GM23338 (cell line): ENCODE measurements at regions not wholly inside any gene's neighbourhood (a gene's known extent, or its start where the extent isn't known, plus 50 kb on each side); places are given as distances from the start of the nearest gene placed in this dataset.

Experiments used
- ATAC-seq: fragments of 200-7000 bp; cut with Tn5 transposase; 3 replicates; pipeline ENCODE4 v1.9.1; 2020
- DNase-seq: peaks from one replicate; pipeline ENCODE4 v3.0.0-alpha.2; 2015; ENCODE audit warnings: low spot score
- H2AFZ ChIP-seq: fragments of 200-600 bp; sonication (generic); 2 replicates; pipeline ENCODE4 v1.8.0; 2016; ENCODE audit warnings: antibody characterized with exemption, mild to moderate bottlenecking, moderate library complexity
- H3F3A ChIP-seq: fragments of 200-600 bp; sonication (generic); replicated peaks from 2 replicates; pipeline ENCODE4 v1.8.0; 2017; ENCODE audit warnings: antibody characterized with exemption, mixed run types, low read depth
- H3K27ac ChIP-seq: fragments of 200-600 bp; sonication (generic); 2 replicates; pipeline ENCODE4 v1.6.1; 2016; ENCODE audit warnings: low read depth
- H3K27me3 ChIP-seq: fragments of 200-600 bp; sonication (generic); 2 replicates; pipeline ENCODE4 v1.8.0; 2016; ENCODE audit warnings: mild to moderate bottlenecking, mixed run types, moderate library complexity; ENCODE audit not compliant: insufficient read depth
- H3K36me3 ChIP-seq: fragments of 200-600 bp; sonication (generic); 2 replicates; pipeline ENCODE4 v1.8.0; 2016; ENCODE audit warnings: mild to moderate bottlenecking; ENCODE audit not compliant: insufficient read depth
- H3K4me1 ChIP-seq: fragments of 200-600 bp; sonication (generic); 2 replicates; pipeline ENCODE4 v1.8.0; 2016; ENCODE audit warnings: mild to moderate bottlenecking, moderate library complexity; ENCODE audit not compliant: insufficient read depth
- H3K4me2 ChIP-seq: fragments of 200-600 bp; sonication (generic); 2 replicates; pipeline ENCODE4 v1.7.1; 2017; ENCODE audit warnings: mixed run types
- H3K4me3 ChIP-seq: fragments of 200-600 bp; sonication (generic); 2 replicates; pipeline ENCODE4 v1.6.1; 2016; ENCODE audit warnings: mixed run types
- H3K79me2 ChIP-seq: fragments of 200-600 bp; sonication (generic); replicated peaks from 2 replicates; pipeline ENCODE4 v1.8.0; 2017; ENCODE audit warnings: mild to moderate bottlenecking; ENCODE audit not compliant: insufficient read depth
- H3K9me2 ChIP-seq: fragments of 200-600 bp; sonication (generic); 2 replicates; pipeline ENCODE4 v1.8.0; 2017; ENCODE audit not compliant: insufficient read depth
- H4K20me1 ChIP-seq: fragments of 200-600 bp; sonication (generic); replicated peaks from 2 replicates; pipeline ENCODE4 v1.8.0; 2017; ENCODE audit warnings: mild to moderate bottlenecking; ENCODE audit not compliant: insufficient read depth
- H3K27ac Mint-ChIP-seq: 2 replicates; pipeline ENCODE4 v1.8.0; 2020; ENCODE audit warnings: inconsistent platforms, mild to moderate bottlenecking, moderate library complexity, mixed read lengths
- H3K27me3 Mint-ChIP-seq: 3 replicates; pipeline ENCODE4 v1.8.0; 2022; ENCODE audit warnings: low read depth, mild to moderate bottlenecking, moderate library complexity, mixed read lengths, inconsistent platforms; ENCODE audit not compliant: insufficient read depth, poor library complexity
- H3K36me3 Mint-ChIP-seq: 3 replicates; pipeline ENCODE4 v1.8.0; 2021; ENCODE audit warnings: low read depth, mild to moderate bottlenecking, inconsistent platforms, moderate library complexity, mixed read lengths
- H3K4me1 Mint-ChIP-seq: 3 replicates; pipeline ENCODE4 v1.8.0; 2020; ENCODE audit warnings: mild to moderate bottlenecking, inconsistent platforms, mixed read lengths
- H3K4me3 Mint-ChIP-seq: 3 replicates; pipeline ENCODE4 v1.8.0; 2021; ENCODE audit warnings: moderate library complexity, mild to moderate bottlenecking, inconsistent platforms, mixed read lengths
- H3K9me3 Mint-ChIP-seq: 3 replicates; pipeline ENCODE4 v1.8.0; 2020; ENCODE audit warnings: moderate library complexity, mild to moderate bottlenecking, inconsistent platforms, mixed read lengths
- CREB1 ChIP-seq: fragments of 250-450 bp; sonication (Bioruptor Pico); IDR thresholded peaks from 2 replicates; pipeline ENCODE4 v1.5.0; 2020; ENCODE audit warnings: low read depth, mild to moderate bottlenecking, moderate library complexity
- EZH2 ChIP-seq: fragments of 200-600 bp; sonication (generic); IDR thresholded peaks from one replicate; pipeline ENCODE4 v1.8.0; 2017; ENCODE audit warnings: antibody characterized with exemption, mild to moderate bottlenecking, low read depth; ENCODE audit not compliant: unreplicated experiment
- EZH2phosphoT487 ChIP-seq: fragments of 200-600 bp; sonication (generic); IDR thresholded peaks from one replicate; pipeline ENCODE4 v1.8.1; 2018; ENCODE audit warnings: antibody characterized with exemption; ENCODE audit not compliant: unreplicated experiment
- JUNB ChIP-seq: IDR thresholded peaks from one replicate; pipeline ENCODE4 v1.6.1; 2016; ENCODE audit warnings: antibody characterized with exemption; ENCODE audit not compliant: unreplicated experiment
- NANOG ChIP-seq: IDR thresholded peaks from 2 replicates; pipeline ENCODE4 v1.6.1; 2016; ENCODE audit warnings: antibody characterized with exemption, borderline replicate concordance
- POLR2AphosphoS5 ChIP-seq: IDR thresholded peaks from 2 replicates; pipeline ENCODE4 v1.6.1; 2016; ENCODE audit warnings: antibody characterized with exemption, low read depth
- STAT1 ChIP-seq: IDR thresholded peaks from one replicate; pipeline ENCODE4 v1.6.1; 2016; ENCODE audit warnings: antibody characterized with exemption; ENCODE audit not compliant: unreplicated experiment
- ZNF114 ChIP-seq: fragments of 250-450 bp; sonication (Bioruptor Pico); IDR thresholded peaks from 2 replicates; pipeline ENCODE4 v1.5.0; 2020; ENCODE audit warnings: mild to moderate bottlenecking, moderate library complexity
- ZNF331 ChIP-seq: fragments of 250-450 bp; sonication (Bioruptor Pico); IDR thresholded peaks from 2 replicates; pipeline ENCODE4 v1.5.0; 2020; ENCODE audit warnings: low read depth, mild to moderate bottlenecking, moderate library complexity
- TF ChIP-seq, protein P1 (sequence below), 2 experiments: fragments of 200-600 bp in 1 of 2; sonication (generic) in 1 of 2; conservative IDR thresholded peaks; 2 replicates each; pipeline versions ENCODE4 v1.5.1 to v1.6.1; 2016 to 2017; ENCODE audit warnings: antibody characterized with exemption in 2 of 2, low read depth in 2 of 2, mild to moderate bottlenecking in 2 of 2, moderate library complexity in 1 of 2
- TF ChIP-seq, protein P2 (sequence below): fragments of 250-450 bp; sonication (Bioruptor Pico); IDR thresholded peaks from 2 replicates; pipeline ENCODE4 v1.5.0; 2020; ENCODE audit warnings: mild to moderate bottlenecking, moderate library complexity
- TF ChIP-seq, protein P3 (sequence below): IDR thresholded peaks from one replicate; pipeline ENCODE4 v1.6.1; 2018; ENCODE audit warnings: antibody characterized with exemption; ENCODE audit not compliant: unreplicated experiment
- TF ChIP-seq, protein P4 (sequence below): IDR thresholded peaks from 2 replicates; pipeline ENCODE4 v1.6.1; 2016; ENCODE audit warnings: antibody characterized with exemption

DNA sequence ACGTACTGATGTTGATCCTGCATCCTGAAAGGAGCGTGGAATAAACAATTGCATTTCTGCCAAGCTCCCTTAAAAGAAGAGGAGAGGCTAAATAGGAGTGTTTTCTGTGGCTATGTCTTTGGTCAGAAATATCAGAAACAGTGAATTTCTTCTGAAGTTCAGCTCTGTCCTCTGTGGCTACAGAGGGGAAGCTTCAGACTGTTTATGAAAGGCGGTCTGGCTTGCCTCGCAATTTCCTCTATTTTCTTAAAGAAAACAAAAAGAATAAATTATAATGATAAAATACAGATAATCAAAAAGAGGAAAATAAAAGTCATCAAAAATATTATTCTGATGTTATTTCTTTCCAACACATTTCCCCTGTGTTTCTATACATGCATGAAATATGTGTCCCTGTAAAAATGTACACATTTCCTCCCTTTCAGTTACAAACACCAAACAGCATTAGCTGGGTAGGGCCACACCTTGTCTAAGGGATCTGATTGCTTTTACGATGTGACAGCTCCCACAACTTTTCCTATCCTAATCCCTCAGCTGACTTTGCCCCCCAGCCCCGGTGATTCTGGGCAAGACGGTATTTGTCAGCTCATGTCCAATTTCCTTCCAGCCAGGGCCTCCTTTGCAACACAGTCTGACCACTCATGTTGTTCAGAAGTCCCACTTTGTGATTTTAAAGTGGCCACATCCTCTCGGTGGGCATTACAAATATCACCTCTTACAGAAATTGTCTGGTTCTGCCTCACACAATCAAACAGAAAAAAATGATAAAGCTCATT, 439.0 kb downstream of the HS3ST3B1 start:
- Histone ChIP-seq H3F3A (no peaks in the 10 kb centered on the region), H3K4me1 (peaks cover 9% of the 10 kb centered on the region), H3K9me2 (no peaks in the 10 kb centered on the region; the same call in 1 of the 2 replicates), H3K36me3 (no peaks in the 10 kb centered on the region), H3K79me2 (no peaks in the 10 kb centered on the region), H3K4me2 (no peak overlapping the region), H2AFZ (peak overlapping the region; percentile 94), H3K27ac (no peak overlapping the region), H3K27me3 (no peaks in the 10 kb centered on the region), H3K4me3 (no peak overlapping the region), H4K20me1 (no peaks in the 10 kb centered on the region)
- H3K27me3 Mint-ChIP-seq: no peaks in the 10 kb centered on the region
- H3K36me3 Mint-ChIP-seq: no peaks in the 10 kb centered on the region
- no peak overlapping the region for H3K27ac Mint-ChIP-seq
- H3K9me3 Mint-ChIP-seq: no peaks in the 10 kb centered on the region
- TF ChIP-seq EZH2 (no peak), ZNF114 (no peak), JUNB (no peak), EZH2phosphoT487 (no peak), CREB1 (CRISPR knock-in tag) (no peak), STAT1 (no peak), NANOG (no peak), ZNF331 (CRISPR knock-in tag) (no peak), POLR2AphosphoS5 (no peak)
- TF ChIP-seq, protein P1, sequence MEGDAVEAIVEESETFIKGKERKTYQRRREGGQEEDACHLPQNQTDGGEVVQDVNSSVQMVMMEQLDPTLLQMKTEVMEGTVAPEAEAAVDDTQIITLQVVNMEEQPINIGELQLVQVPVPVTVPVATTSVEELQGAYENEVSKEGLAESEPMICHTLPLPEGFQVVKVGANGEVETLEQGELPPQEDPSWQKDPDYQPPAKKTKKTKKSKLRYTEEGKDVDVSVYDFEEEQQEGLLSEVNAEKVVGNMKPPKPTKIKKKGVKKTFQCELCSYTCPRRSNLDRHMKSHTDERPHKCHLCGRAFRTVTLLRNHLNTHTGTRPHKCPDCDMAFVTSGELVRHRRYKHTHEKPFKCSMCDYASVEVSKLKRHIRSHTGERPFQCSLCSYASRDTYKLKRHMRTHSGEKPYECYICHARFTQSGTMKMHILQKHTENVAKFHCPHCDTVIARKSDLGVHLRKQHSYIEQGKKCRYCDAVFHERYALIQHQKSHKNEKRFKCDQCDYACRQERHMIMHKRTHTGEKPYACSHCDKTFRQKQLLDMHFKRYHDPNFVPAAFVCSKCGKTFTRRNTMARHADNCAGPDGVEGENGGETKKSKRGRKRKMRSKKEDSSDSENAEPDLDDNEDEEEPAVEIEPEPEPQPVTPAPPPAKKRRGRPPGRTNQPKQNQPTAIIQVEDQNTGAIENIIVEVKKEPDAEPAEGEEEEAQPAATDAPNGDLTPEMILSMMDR (conservative IDR thresholded peaks at IDR 0.05; ENCODE audit: low read depth in 2 of 2): no peak
- TF ChIP-seq, protein P2, sequence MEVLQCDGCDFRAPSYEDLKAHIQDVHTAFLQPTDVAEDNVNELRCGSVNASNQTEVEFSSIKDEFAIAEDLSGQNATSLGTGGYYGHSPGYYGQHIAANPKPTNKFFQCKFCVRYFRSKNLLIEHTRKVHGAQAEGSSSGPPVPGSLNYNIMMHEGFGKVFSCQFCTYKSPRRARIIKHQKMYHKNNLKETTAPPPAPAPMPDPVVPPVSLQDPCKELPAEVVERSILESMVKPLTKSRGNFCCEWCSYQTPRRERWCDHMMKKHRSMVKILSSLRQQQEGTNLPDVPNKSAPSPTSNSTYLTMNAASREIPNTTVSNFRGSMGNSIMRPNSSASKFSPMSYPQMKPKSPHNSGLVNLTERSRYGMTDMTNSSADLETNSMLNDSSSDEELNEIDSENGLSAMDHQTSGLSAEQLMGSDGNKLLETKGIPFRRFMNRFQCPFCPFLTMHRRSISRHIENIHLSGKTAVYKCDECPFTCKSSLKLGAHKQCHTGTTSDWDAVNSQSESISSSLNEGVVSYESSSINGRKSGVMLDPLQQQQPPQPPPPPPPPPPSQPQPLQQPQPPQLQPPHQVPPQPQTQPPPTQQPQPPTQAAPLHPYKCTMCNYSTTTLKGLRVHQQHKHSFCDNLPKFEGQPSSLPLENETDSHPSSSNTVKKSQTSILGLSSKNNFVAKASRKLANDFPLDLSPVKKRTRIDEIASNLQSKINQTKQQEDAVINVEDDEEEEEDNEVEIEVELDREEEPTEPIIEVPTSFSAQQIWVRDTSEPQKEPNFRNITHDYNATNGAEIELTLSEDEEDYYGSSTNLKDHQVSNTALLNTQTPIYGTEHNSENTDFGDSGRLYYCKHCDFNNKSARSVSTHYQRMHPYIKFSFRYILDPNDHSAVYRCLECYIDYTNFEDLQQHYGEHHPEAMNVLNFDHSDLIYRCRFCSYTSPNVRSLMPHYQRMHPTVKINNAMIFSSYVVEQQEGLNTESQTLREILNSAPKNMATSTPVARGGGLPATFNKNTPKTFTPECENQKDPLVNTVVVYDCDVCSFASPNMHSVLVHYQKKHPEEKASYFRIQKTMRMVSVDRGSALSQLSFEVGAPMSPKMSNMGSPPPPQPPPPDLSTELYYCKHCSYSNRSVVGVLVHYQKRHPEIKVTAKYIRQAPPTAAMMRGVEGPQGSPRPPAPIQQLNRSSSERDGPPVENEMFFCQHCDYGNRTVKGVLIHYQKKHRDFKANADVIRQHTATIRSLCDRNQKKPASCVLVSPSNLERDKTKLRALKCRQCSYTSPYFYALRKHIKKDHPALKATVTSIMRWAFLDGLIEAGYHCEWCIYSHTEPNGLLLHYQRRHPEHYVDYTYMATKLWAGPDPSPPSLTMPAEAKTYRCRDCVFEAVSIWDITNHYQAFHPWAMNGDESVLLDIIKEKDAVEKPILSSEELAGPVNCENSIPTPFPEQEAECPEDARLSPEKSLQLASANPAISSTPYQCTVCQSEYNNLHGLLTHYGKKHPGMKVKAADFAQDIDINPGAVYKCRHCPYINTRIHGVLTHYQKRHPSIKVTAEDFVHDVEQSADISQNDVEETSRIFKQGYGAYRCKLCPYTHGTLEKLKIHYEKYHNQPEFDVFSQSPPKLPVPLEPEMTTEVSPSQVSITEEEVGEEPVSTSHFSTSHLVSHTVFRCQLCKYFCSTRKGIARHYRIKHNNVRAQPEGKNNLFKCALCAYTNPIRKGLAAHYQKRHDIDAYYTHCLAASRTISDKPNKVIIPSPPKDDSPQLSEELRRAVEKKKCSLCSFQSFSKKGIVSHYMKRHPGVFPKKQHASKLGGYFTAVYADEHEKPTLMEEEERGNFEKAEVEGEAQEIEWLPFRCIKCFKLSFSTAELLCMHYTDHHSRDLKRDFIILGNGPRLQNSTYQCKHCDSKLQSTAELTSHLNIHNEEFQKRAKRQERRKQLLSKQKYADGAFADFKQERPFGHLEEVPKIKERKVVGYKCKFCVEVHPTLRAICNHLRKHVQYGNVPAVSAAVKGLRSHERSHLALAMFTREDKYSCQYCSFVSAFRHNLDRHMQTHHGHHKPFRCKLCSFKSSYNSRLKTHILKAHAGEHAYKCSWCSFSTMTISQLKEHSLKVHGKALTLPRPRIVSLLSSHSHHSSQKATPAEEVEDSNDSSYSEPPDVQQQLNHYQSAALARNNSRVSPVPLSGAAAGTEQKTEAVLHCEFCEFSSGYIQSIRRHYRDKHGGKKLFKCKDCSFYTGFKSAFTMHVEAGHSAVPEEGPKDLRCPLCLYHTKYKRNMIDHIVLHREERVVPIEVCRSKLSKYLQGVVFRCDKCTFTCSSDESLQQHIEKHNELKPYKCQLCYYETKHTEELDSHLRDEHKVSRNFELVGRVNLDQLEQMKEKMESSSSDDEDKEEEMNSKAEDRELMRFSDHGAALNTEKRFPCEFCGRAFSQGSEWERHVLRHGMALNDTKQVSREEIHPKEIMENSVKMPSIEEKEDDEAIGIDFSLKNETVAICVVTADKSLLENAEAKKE (CRISPR knock-in tag): no peak
- TF ChIP-seq, protein P3, sequence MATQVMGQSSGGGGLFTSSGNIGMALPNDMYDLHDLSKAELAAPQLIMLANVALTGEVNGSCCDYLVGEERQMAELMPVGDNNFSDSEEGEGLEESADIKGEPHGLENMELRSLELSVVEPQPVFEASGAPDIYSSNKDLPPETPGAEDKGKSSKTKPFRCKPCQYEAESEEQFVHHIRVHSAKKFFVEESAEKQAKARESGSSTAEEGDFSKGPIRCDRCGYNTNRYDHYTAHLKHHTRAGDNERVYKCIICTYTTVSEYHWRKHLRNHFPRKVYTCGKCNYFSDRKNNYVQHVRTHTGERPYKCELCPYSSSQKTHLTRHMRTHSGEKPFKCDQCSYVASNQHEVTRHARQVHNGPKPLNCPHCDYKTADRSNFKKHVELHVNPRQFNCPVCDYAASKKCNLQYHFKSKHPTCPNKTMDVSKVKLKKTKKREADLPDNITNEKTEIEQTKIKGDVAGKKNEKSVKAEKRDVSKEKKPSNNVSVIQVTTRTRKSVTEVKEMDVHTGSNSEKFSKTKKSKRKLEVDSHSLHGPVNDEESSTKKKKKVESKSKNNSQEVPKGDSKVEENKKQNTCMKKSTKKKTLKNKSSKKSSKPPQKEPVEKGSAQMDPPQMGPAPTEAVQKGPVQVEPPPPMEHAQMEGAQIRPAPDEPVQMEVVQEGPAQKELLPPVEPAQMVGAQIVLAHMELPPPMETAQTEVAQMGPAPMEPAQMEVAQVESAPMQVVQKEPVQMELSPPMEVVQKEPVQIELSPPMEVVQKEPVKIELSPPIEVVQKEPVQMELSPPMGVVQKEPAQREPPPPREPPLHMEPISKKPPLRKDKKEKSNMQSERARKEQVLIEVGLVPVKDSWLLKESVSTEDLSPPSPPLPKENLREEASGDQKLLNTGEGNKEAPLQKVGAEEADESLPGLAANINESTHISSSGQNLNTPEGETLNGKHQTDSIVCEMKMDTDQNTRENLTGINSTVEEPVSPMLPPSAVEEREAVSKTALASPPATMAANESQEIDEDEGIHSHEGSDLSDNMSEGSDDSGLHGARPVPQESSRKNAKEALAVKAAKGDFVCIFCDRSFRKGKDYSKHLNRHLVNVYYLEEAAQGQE: no peak
- TF ChIP-seq, protein P4, sequence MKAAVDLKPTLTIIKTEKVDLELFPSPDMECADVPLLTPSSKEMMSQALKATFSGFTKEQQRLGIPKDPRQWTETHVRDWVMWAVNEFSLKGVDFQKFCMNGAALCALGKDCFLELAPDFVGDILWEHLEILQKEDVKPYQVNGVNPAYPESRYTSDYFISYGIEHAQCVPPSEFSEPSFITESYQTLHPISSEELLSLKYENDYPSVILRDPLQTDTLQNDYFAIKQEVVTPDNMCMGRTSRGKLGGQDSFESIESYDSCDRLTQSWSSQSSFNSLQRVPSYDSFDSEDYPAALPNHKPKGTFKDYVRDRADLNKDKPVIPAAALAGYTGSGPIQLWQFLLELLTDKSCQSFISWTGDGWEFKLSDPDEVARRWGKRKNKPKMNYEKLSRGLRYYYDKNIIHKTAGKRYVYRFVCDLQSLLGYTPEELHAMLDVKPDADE: no peak
- peaks cover 19% of the 10 kb centered on the region for H3K4me1 Mint-ChIP-seq
- no peak for ATAC-seq
- DNase-seq: no peak
- no peak overlapping the region for H3K4me3 Mint-ChIP-seq
